ENCODE measurements at regions not wholly inside any gene's neighbourhood (a gene's known extent, or its start where the extent isn't known, plus 50 kb on each side); places are given as distances from the start of the nearest gene placed in this dataset.

DNA sequence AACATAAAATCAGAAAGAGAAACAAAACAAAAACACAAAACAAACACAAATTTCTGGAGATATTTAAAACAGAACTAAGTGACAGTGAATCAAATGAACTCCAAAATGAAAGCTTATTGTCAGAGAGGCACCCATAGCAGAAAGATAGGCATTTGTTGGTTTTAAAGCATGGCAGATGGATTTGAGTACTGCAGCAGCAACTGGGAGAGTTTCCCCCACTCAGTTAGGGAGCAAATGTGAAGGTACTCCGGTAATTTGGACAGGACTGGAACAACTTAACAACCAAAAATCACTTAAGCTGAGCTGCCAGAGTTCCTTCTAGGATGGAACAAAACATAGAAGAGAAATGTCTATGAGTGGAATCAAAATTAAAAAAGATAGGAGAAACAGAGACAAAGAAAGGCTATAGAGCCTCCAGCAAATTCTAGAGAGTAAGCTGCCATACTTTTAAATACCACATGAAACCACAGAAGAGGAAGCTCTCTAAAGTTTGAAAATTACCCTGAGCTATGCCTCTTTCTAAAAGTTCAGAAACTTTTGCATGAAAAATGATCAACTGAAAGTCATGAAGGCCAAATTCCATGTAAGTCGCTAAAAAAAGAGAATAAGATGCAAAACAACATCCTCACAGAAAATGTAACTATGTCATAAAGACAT lies 1248.3 kb upstream of the USP15 start:
- TF ChIP-seq, protein P1, sequence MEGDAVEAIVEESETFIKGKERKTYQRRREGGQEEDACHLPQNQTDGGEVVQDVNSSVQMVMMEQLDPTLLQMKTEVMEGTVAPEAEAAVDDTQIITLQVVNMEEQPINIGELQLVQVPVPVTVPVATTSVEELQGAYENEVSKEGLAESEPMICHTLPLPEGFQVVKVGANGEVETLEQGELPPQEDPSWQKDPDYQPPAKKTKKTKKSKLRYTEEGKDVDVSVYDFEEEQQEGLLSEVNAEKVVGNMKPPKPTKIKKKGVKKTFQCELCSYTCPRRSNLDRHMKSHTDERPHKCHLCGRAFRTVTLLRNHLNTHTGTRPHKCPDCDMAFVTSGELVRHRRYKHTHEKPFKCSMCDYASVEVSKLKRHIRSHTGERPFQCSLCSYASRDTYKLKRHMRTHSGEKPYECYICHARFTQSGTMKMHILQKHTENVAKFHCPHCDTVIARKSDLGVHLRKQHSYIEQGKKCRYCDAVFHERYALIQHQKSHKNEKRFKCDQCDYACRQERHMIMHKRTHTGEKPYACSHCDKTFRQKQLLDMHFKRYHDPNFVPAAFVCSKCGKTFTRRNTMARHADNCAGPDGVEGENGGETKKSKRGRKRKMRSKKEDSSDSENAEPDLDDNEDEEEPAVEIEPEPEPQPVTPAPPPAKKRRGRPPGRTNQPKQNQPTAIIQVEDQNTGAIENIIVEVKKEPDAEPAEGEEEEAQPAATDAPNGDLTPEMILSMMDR (conservative IDR thresholded peaks at IDR 0.05; ENCODE audit: low read length), result no peak
- no peak for TF ChIP-seq EZH2phosphoT487 (IDR thresholded peaks at IDR 0.05; ENCODE audit: borderline replicate concordance)

Data from Loucy (cell line).